GM19438 (cell line): ENCODE measurements at regions not wholly inside any gene's neighbourhood (a gene's known extent, or its start where the extent isn't known, plus 50 kb on each side); places are given as distances from the start of the nearest gene placed in this dataset.

Experiments used
- ATAC-seq: cut with Tn5 transposase; IDR thresholded peaks from one replicate; pipeline ENCODE4 v1.9.1; 2021; ENCODE audit warnings: low read depth; ENCODE audit not compliant: unreplicated experiment

- ATAC-seq, result no peak
Observed at GRCh38 chr4:104881136-104881886, 265.4 kb upstream of the TET2 start.

DNA sequence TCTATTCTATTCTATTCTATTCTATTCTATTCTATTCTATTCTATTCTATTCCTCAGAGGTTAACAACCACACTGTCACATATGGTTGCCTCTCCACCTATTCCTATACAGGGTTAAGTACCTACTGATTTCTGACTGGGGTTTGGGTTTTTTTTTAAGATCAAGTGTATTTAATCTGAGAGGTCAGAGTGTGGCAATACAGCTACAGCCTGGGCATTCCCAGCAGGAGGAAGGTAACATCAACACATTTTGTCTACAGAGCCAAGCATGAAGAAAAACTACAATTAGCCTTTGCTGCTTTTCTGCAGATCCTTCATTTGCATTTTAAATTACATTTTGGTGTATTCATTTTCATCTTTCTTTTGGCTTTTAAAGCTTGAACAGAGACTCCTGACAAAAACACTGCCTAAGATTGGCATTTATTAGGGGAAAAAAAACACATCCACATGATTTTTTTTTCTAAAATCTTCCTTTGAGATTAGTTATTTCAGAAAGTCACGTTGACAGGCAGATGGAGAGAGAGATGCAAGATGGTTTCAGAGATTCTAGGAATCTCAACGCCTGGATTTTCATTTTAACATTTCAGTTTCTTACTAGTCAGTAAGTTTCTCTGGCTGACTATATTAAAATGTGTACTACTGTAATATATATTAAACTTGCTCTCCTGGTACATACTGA lies 255.9 kb upstream of the TET2 start:
- no peak for ATAC-seq

- ATAC-seq, result no peak
Observed at GRCh38 chr4:104896660-104897645, 249.7 kb upstream of the TET2 start.

DNA sequence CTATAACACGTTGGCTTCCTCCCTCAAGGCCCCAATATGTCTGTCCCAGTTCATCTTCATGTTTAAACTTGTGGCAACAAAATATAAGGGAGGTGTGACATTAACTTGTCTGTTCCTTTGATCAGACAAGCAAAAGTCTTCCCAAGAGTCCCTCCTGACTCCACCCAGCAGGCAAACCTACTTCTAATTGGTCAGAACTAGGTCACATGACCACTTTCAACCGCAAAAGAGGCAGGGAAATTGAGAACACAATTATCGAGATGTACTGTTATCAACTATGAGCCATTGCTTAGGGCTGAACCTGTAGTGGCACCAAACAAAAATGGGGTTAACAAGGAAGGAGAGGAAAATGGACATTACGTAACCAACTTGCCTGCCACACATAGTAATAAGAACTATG lies 246.8 kb upstream of the TET2 start:
- ATAC-seq, result no peak

DNA sequence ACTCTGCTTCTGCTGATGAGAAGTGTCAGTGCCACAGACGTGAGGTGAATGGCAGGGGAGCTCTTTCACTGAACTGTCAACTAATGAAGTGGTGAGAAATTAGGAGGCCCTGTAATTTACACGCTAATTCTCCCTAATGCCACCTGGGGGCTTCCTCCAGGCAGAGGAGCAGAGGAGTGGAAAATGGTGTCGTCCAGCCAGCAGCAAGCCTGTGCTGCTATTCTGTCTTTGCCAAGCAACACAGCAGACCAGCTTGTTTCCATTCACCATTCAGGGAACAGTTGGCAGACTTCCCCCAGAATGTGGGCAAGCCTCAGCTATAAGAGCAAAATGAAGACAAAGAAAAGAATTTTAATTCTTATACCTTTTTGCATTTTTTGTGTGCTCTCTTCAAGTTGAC lies 245.2 kb upstream of the TET2 start:
- no peak for ATAC-seq

DNA sequence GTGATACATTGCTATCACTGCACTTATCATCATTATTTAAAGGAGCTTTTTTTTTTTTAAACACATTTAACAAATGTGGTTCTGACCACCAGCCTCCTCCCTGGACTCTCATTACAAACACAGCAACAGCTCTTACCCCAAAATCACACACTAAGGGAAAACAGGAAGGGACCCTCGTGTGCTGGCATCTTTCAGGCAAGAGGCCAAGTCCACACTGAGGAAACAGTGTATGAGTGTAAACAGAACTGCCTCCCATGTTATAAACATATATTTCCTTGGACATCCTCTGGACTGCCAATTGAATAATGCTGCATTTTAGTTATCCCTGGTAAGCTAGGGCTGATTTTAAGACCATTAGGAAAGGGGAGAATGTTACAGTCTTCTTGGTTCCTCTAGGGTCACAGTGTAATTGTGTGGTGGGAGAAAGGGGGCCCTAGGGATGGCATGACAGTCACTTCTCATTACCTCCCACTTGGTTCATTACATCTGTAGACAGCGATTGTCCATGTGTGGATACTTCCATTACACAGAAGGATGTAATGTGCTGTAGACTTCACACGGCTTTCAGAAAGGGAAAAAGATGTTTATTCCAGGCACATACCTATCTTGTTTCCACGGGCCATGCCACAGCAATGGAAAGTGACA lies 244.6 kb upstream of the TET2 start:
- ATAC-seq, result no peak

GRCh38 chr4:104905065-104905464 lies 241.6 kb upstream of the TET2 start:
- no peak for ATAC-seq

- ATAC-seq, result no peak
Observed at GRCh38 chr4:104905546-104905945, 241.1 kb upstream of the TET2 start.

GRCh38 chr4:104906276-104906675 lies 240.4 kb upstream of the TET2 start:
- ATAC-seq, result no peak

DNA sequence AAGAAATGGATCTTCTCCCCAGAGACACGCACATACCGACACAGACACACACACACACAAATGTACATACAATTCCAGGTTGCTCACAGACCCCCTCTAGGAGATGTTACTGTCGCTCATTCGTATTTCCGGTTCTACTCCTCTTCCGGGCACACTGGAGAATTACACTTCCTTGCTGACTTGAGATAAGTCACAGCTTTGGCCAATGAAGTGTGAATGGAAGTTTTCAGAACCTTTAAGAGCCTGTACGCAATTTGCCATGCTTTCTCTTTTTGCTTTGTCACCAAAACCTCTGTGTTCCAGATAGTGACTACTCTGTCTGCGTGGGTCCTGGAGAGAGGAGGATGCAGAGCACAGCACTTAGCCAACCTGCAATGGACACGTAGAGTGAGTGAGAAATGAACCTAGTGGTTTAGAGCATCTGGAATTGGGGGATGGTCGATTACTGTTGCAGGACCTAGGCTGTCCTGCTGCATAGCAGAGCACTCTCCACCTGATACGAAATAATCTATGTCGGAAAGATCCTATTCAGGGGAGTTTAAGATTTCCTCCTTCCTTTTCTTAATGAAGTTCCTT lies 239.5 kb upstream of the TET2 start:
- no peak for ATAC-seq

GRCh38 chr4:104907991-104908390 lies 238.7 kb upstream of the TET2 start:
- ATAC-seq, result no peak

DNA sequence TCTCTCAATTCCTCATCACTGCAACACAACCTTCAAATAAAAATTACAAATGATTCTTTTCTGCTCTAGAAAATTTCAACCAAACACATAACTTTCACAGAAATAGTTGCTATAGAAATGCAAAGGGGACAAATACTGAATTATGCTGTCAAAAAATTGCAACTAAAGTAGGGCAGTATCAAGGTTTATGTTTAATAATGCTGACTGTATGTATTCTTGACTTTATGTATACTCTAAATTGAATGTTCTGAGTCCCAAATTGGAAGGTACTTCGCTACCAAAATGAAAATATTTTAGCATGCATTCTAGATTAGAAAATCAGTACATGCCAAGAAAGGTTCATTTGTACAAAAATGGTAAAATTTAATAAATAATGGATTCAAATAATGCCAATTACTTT lies 237.3 kb upstream of the TET2 start:
- no peak for ATAC-seq

DNA sequence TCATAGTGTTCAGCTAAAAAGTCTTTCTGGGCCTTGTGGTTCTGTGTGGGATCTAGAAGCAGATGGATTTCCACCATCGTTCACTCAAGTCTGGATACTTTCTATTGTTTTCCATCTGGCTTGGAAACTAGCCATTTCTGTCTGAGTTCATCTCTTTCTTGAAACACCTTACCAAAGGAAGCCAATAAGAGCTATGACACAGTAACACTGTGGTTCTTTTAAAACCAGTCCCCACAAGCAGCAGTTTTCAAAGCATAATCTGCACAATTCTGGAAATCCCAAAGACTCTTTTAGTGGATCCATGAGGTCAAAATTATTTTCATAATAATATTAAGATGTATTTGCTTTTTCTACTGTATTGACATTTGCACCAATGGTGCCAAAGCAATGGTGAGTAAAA lies 234.2 kb upstream of the TET2 start:
- ATAC-seq, result no peak

GRCh38 chr4:104915373-104915772 lies 231.3 kb upstream of the TET2 start:
- ATAC-seq, result no peak

GRCh38 chr4:104915864-104916263 lies 230.8 kb upstream of the TET2 start:
- no peak for ATAC-seq

GRCh38 chr4:104919406-104919805 lies 227.3 kb upstream of the TET2 start:
- ATAC-seq, result no peak

GRCh38 chr4:104930298-104930697 lies 216.4 kb upstream of the TET2 start:
- ATAC-seq, result peak; percentile 22

- peak; percentile 82 for ATAC-seq
Observed at GRCh38 chr4:104930745-104931736, 215.6 kb upstream of the TET2 start.

DNA sequence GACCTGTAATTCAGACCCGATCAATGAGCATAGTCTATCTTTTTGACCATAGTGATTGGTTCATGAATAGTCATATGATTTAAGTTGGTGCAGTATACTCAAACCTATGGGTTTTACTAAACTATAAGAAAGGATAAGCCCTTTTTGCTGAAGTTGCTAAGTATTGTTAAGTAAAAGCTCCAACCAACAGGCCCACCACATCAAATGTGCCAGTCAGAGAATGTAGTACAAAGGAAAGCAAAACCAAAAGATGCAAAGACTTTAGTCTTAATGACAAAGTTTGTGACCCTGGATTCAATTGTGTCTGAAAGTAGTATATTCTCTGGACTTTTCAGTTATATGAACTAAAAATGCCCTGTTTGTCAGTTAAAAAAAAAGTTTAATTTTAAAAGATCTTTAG lies 208.1 kb upstream of the TET2 start:
- no peak for ATAC-seq
